HG03280 (cell line): ENCODE measurements at regions not wholly inside any gene's neighbourhood (a gene's known extent, or its start where the extent isn't known, plus 50 kb on each side); places are given as distances from the start of the nearest gene placed in this dataset.
"Not testable (repeated sequence)": the region's sequence is repeated elsewhere in the genome, so short reads cannot be mapped to it uniquely, and the experiment has no call there.

ENCODE experiments used
- ATAC-seq: cut with Tn5 transposase; IDR thresholded peaks from one replicate; pipeline ENCODE4 v1.9.1; 2021; ENCODE audit warnings: mild to moderate bottlenecking, moderate library complexity; ENCODE audit not compliant: unreplicated experiment

GRCh38 chr10:8278099-8278498 lies 223.6 kb downstream of the GATA3 start:
- ATAC-seq = no peak

GRCh38 chr10:8279598-8279997 lies 225.1 kb downstream of the GATA3 start:
- no peak for ATAC-seq

- ATAC-seq = no peak
Observed at GRCh38 chr10:8280946-8281345, 226.5 kb downstream of the GATA3 start.

GRCh38 chr10:8282340-8282739 lies 227.9 kb downstream of the GATA3 start:
- ATAC-seq = no peak

- no peak for ATAC-seq
Observed at GRCh38 chr10:8283166-8283905, 228.8 kb downstream of the GATA3 start.

- ATAC-seq = no peak
Observed at GRCh38 chr10:8283986-8284385, 229.5 kb downstream of the GATA3 start.

GRCh38 chr10:8285970-8286369 lies 231.5 kb downstream of the GATA3 start:
- not testable (repeated sequence) for ATAC-seq

- no peak for ATAC-seq
Observed at GRCh38 chr10:8288600-8288999, 234.1 kb downstream of the GATA3 start.

- no peak for ATAC-seq
Observed at GRCh38 chr10:8289186-8289924, 234.9 kb downstream of the GATA3 start.

GRCh38 chr10:8294779-8295178 lies 240.3 kb downstream of the GATA3 start:
- no peak for ATAC-seq

GRCh38 chr10:8295311-8295710 lies 240.8 kb downstream of the GATA3 start:
- ATAC-seq = no peak

GRCh38 chr10:8296090-8296733 lies 241.7 kb downstream of the GATA3 start:
- no peak for ATAC-seq

GRCh38 chr10:8296734-8297101 lies 242.2 kb downstream of the GATA3 start:
- ATAC-seq = no peak

GRCh38 chr10:8297107-8297506 lies 242.6 kb downstream of the GATA3 start:
- no peak for ATAC-seq

GRCh38 chr10:8297959-8298358 lies 243.5 kb downstream of the GATA3 start:
- ATAC-seq = no peak

- ATAC-seq = no peak
Observed at GRCh38 chr10:8298896-8299570, 244.5 kb downstream of the GATA3 start.

- no peak for ATAC-seq
Observed at GRCh38 chr10:8300925-8301324, 246.4 kb downstream of the GATA3 start.

- ATAC-seq = no peak
Observed at GRCh38 chr10:8301333-8301732, 246.8 kb downstream of the GATA3 start.

GRCh38 chr10:8301831-8302230 lies 247.3 kb downstream of the GATA3 start:
- ATAC-seq = no peak

- ATAC-seq = no peak
Observed at GRCh38 chr10:8302565-8302964, 248.1 kb downstream of the GATA3 start.

- ATAC-seq = no peak
Observed at GRCh38 chr10:8304861-8305260, 250.4 kb downstream of the GATA3 start.
